GM12878 (cell line): ENCODE measurements at regions not wholly inside any gene's neighbourhood (a gene's known extent, or its start where the extent isn't known, plus 50 kb on each side); places are given as distances from the start of the nearest gene placed in this dataset.

Experiments used
- CHD1 ChIP-seq: IDR thresholded peaks from 2 replicates; pipeline ENCODE4 v1.6.1; 2012; ENCODE audit warnings: low read depth, low read length, improper control_type of control experiment
- ESRRA ChIP-seq: IDR thresholded peaks from 2 replicates; pipeline ENCODE4 v1.6.1; 2012; ENCODE audit warnings: mild to moderate bottlenecking, low read length, improper control_type of control experiment
- GATAD2B ChIP-seq: fragments of 450-650 bp; conservative IDR thresholded peaks from 2 replicates; pipeline ENCODE4 v1.6.1; 2017; ENCODE audit warnings: low read depth, mild to moderate bottlenecking, moderate library complexity
- KDM1A ChIP-seq: fragments of 200-600 bp; sonication (generic); IDR thresholded peaks from 2 replicates; pipeline ENCODE4 v1.6.1; 2016; ENCODE audit warnings: borderline replicate concordance
- MLLT1 ChIP-seq: fragments of 450-650 bp; IDR thresholded peaks from 2 replicates; pipeline ENCODE4 v1.6.1; 2016; ENCODE audit warnings: mild to moderate bottlenecking
- MYC ChIP-seq: IDR thresholded peaks from 2 replicates; pipeline ENCODE4 v1.6.1; 2011; ENCODE audit warnings: mild to moderate bottlenecking, low read length, moderate library complexity, inconsistent platforms; ENCODE audit not compliant: insufficient read depth, insufficient replicate concordance, insufficient read length, severe bottlenecking
- NRF1 ChIP-seq: conservative IDR thresholded peaks from 2 replicates; pipeline ENCODE4 v1.6.1; 2011; ENCODE audit warnings: mild to moderate bottlenecking, low read depth, low read length, improper control_type of control experiment
- RB1 ChIP-seq: fragments of 450-650 bp; formaldehyde crosslinking; IDR thresholded peaks from 2 replicates; pipeline ENCODE4 v1.6.1; 2017; ENCODE audit warnings: mild to moderate bottlenecking, borderline replicate concordance
- SMAD5 ChIP-seq: IDR thresholded peaks from 2 replicates; pipeline ENCODE4 v1.6.1; 2016; ENCODE audit warnings: antibody characterized with exemption, low read depth
- WRNIP1 ChIP-seq: IDR thresholded peaks from 2 replicates; pipeline ENCODE4 v1.6.1; 2011; ENCODE audit warnings: low read depth, low read length, improper control_type of control experiment, borderline replicate concordance
- TF ChIP-seq, protein P1 (sequence below): IDR thresholded peaks from 2 replicates; pipeline ENCODE4 v1.6.1; 2012; ENCODE audit warnings: mild to moderate bottlenecking, low read depth, low read length
- TF ChIP-seq, protein P2 (sequence below): fragments of 450-650 bp; IDR thresholded peaks from 2 replicates; pipeline ENCODE4 v1.6.1; 2017; ENCODE audit warnings: borderline replicate concordance

DNA sequence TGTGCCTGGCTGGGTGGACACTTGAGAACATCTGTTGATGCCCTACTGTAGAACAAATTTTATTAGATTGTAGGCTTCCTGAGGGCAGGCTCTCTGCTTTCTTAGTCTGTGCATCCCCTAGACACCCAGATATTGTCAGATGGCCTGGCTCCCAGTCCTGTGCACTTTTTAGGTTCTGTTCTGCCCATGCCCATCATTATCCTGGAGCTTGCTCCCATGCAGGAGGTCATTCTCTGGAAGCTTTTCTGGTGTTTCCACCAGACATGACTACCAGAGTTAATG lies 213.3 kb downstream of the MYCN start (continued):
- TF ChIP-seq, protein P1, sequence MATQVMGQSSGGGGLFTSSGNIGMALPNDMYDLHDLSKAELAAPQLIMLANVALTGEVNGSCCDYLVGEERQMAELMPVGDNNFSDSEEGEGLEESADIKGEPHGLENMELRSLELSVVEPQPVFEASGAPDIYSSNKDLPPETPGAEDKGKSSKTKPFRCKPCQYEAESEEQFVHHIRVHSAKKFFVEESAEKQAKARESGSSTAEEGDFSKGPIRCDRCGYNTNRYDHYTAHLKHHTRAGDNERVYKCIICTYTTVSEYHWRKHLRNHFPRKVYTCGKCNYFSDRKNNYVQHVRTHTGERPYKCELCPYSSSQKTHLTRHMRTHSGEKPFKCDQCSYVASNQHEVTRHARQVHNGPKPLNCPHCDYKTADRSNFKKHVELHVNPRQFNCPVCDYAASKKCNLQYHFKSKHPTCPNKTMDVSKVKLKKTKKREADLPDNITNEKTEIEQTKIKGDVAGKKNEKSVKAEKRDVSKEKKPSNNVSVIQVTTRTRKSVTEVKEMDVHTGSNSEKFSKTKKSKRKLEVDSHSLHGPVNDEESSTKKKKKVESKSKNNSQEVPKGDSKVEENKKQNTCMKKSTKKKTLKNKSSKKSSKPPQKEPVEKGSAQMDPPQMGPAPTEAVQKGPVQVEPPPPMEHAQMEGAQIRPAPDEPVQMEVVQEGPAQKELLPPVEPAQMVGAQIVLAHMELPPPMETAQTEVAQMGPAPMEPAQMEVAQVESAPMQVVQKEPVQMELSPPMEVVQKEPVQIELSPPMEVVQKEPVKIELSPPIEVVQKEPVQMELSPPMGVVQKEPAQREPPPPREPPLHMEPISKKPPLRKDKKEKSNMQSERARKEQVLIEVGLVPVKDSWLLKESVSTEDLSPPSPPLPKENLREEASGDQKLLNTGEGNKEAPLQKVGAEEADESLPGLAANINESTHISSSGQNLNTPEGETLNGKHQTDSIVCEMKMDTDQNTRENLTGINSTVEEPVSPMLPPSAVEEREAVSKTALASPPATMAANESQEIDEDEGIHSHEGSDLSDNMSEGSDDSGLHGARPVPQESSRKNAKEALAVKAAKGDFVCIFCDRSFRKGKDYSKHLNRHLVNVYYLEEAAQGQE = no peak
- no peak for TF ChIP-seq SMAD5
- no peak for TF ChIP-seq MLLT1
- TF ChIP-seq GATAD2B = no peak
- no peak for TF ChIP-seq KDM1A
- TF ChIP-seq ESRRA = no peak
- no peak for TF ChIP-seq MYC
- TF ChIP-seq CHD1 = no peak
- TF ChIP-seq RB1 = no peak
- TF ChIP-seq, protein P2, sequence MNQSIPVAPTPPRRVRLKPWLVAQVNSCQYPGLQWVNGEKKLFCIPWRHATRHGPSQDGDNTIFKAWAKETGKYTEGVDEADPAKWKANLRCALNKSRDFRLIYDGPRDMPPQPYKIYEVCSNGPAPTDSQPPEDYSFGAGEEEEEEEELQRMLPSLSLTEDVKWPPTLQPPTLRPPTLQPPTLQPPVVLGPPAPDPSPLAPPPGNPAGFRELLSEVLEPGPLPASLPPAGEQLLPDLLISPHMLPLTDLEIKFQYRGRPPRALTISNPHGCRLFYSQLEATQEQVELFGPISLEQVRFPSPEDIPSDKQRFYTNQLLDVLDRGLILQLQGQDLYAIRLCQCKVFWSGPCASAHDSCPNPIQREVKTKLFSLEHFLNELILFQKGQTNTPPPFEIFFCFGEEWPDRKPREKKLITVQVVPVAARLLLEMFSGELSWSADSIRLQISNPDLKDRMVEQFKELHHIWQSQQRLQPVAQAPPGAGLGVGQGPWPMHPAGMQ = no peak
- TF ChIP-seq WRNIP1 = no peak
- TF ChIP-seq NRF1 = no peak
